ENCODE measurements at regions not wholly inside any gene's neighbourhood (a gene's known extent, or its start where the extent isn't known, plus 50 kb on each side); places are given as distances from the start of the nearest gene placed in this dataset.
"Not testable (repeated sequence)": the region's sequence is repeated elsewhere in the genome, so short reads cannot be mapped to it uniquely, and the experiment has no call there.

GRCh38 chr12:114616081-114616480 lies 67.9 kb downstream of the TBX3 start:
- Mint-ChIP-seq H3K27me3 (ENCODE audit: insufficient read depth) (no peaks in the 10 kb centered on the region), H3K9me3 (peaks cover 19% of the 10 kb centered on the region), H3K4me1 (ENCODE audit: low read depth) (no peaks in the 10 kb centered on the region), H3K36me3 (ENCODE audit: low read depth) (peaks cover 1% of the 10 kb centered on the region), H3K4me3 (no peak overlapping the region), H3K27ac (no peak overlapping the region)
- intact Hi-C loops (cut with micrococcal nuclease), result no loop called here
- DNase-seq (ENCODE audit: low spot score), result no peak

GRCh38 chr12:114614040-114614439 lies 69.9 kb downstream of the TBX3 start:
- Mint-ChIP-seq H3K27ac (no peak overlapping the region), H3K4me1 (ENCODE audit: low read depth) (no peaks in the 10 kb centered on the region), H3K36me3 (ENCODE audit: low read depth) (peaks cover 1% of the 10 kb centered on the region), H3K9me3 (peaks cover 19% of the 10 kb centered on the region), H3K27me3 (ENCODE audit: insufficient read depth) (no peaks in the 10 kb centered on the region), H3K4me3 (no peak overlapping the region)
- intact Hi-C loops (cut with micrococcal nuclease), result no loop called here
- DNase-seq (ENCODE audit: low spot score), result no peak

GRCh38 chr12:114612062-114612461 lies 71.9 kb downstream of the TBX3 start:
- no peaks in the 10 kb centered on the region for H3K27me3 Mint-ChIP-seq (ENCODE audit: insufficient read depth)
- no peaks in the 10 kb centered on the region for H3K4me1 Mint-ChIP-seq (ENCODE audit: low read depth)
- no peak for DNase-seq (ENCODE audit: low spot score)
- H3K36me3 Mint-ChIP-seq (ENCODE audit: low read depth), result peaks cover 1% of the 10 kb centered on the region
- H3K9me3 Mint-ChIP-seq, result peaks cover 11% of the 10 kb centered on the region
- no peak overlapping the region for H3K4me3 Mint-ChIP-seq
- H3K27ac Mint-ChIP-seq, result no peak overlapping the region
- intact Hi-C loops (cut with micrococcal nuclease), result no loop called here

GRCh38 chr12:114611145-114612018 lies 72.6 kb downstream of the TBX3 start:
- H3K27me3 Mint-ChIP-seq (ENCODE audit: insufficient read depth), result no peaks in the 10 kb centered on the region
- H3K4me3 Mint-ChIP-seq, result no peak overlapping the region
- H3K27ac Mint-ChIP-seq, result no peak overlapping the region
- no peaks in the 10 kb centered on the region for H3K4me1 Mint-ChIP-seq (ENCODE audit: low read depth)
- H3K9me3 Mint-ChIP-seq, result peaks cover 8% of the 10 kb centered on the region
- no peaks in the 10 kb centered on the region for H3K36me3 Mint-ChIP-seq (ENCODE audit: low read depth)
- intact Hi-C loops (cut with micrococcal nuclease), result no loop called here
- DNase-seq (ENCODE audit: low spot score), result no peak

- no peaks in the 10 kb centered on the region for H3K27me3 Mint-ChIP-seq (ENCODE audit: insufficient read depth)
- H3K27ac Mint-ChIP-seq, result no peak overlapping the region
- no peak for DNase-seq (ENCODE audit: low spot score)
- H3K36me3 Mint-ChIP-seq (ENCODE audit: low read depth), result no peaks in the 10 kb centered on the region
- intact Hi-C loops (cut with micrococcal nuclease), result no loop called here
- no peak overlapping the region for H3K4me3 Mint-ChIP-seq
- H3K9me3 Mint-ChIP-seq, result peaks cover under 1% of the 10 kb centered on the region
- H3K4me1 Mint-ChIP-seq (ENCODE audit: low read depth), result no peaks in the 10 kb centered on the region
Measured at GRCh38 chr12:114608509-114608908, 75.5 kb downstream of the TBX3 start.

GRCh38 chr12:114605918-114606317 lies 78.1 kb downstream of the TBX3 start:
- Mint-ChIP-seq H3K27me3 (ENCODE audit: insufficient read depth) (peaks cover 2% of the 10 kb centered on the region), H3K9me3 (no peaks in the 10 kb centered on the region), H3K4me3 (no peak overlapping the region), H3K36me3 (ENCODE audit: low read depth) (no peaks in the 10 kb centered on the region), H3K27ac (no peak overlapping the region), H3K4me1 (ENCODE audit: low read depth) (no peaks in the 10 kb centered on the region)
- intact Hi-C loops (cut with micrococcal nuclease), result no loop called here
- DNase-seq (ENCODE audit: low spot score), result no peak

- DNase-seq (ENCODE audit: low spot score), result no peak
- Mint-ChIP-seq H3K27me3 (ENCODE audit: insufficient read depth) (peaks cover 2% of the 10 kb centered on the region), H3K4me1 (ENCODE audit: low read depth) (no peaks in the 10 kb centered on the region), H3K4me3 (no peak overlapping the region), H3K27ac (no peak overlapping the region), H3K36me3 (ENCODE audit: low read depth) (no peaks in the 10 kb centered on the region), H3K9me3 (peaks cover 5% of the 10 kb centered on the region)
- intact Hi-C loops (cut with micrococcal nuclease), result no loop called here
Measured at GRCh38 chr12:114604606-114605005, 79.4 kb downstream of the TBX3 start.

GRCh38 chr12:114600584-114600983 lies 83.4 kb downstream of the TBX3 start:
- H3K4me1 Mint-ChIP-seq (ENCODE audit: low read depth); H3K9me3 Mint-ChIP-seq; intact Hi-C loops (cut with micrococcal nuclease); H3K27ac Mint-ChIP-seq; H3K27me3 Mint-ChIP-seq (ENCODE audit: insufficient read depth); DNase-seq (ENCODE audit: low spot score); H3K4me3 Mint-ChIP-seq; H3K36me3 Mint-ChIP-seq (ENCODE audit: low read depth): not testable (repeated sequence)

GRCh38 chr12:114598111-114598510 lies 85.9 kb downstream of the TBX3 start:
- H3K27me3 Mint-ChIP-seq (ENCODE audit: insufficient read depth), result peaks cover 1% of the 10 kb centered on the region
- no peak overlapping the region for H3K4me3 Mint-ChIP-seq
- H3K9me3 Mint-ChIP-seq, result peaks cover 5% of the 10 kb centered on the region
- DNase-seq (ENCODE audit: low spot score), result no peak
- H3K36me3 Mint-ChIP-seq (ENCODE audit: low read depth), result no peaks in the 10 kb centered on the region
- H3K4me1 Mint-ChIP-seq (ENCODE audit: low read depth), result no peaks in the 10 kb centered on the region
- no peak overlapping the region for H3K27ac Mint-ChIP-seq
- intact Hi-C loops (cut with micrococcal nuclease), result no loop called here

- H3K4me3 Mint-ChIP-seq, result no peak overlapping the region
- no peaks in the 10 kb centered on the region for H3K9me3 Mint-ChIP-seq
- H3K36me3 Mint-ChIP-seq (ENCODE audit: low read depth), result no peaks in the 10 kb centered on the region
- intact Hi-C loops (cut with micrococcal nuclease), result no loop called here
- H3K27ac Mint-ChIP-seq, result no peak overlapping the region
- H3K27me3 Mint-ChIP-seq (ENCODE audit: insufficient read depth), result no peaks in the 10 kb centered on the region
- DNase-seq (ENCODE audit: low spot score), result no peak
- H3K4me1 Mint-ChIP-seq (ENCODE audit: low read depth), result no peaks in the 10 kb centered on the region
Measured at GRCh38 chr12:114592946-114593345, 91.0 kb downstream of the TBX3 start.

GRCh38 chr12:114588061-114588460 lies 95.9 kb downstream of the TBX3 start:
- no peaks in the 10 kb centered on the region for H3K9me3 Mint-ChIP-seq
- H3K4me3 Mint-ChIP-seq, result no peak overlapping the region
- no peak overlapping the region for H3K27ac Mint-ChIP-seq
- no peaks in the 10 kb centered on the region for H3K27me3 Mint-ChIP-seq (ENCODE audit: insufficient read depth)
- H3K4me1 Mint-ChIP-seq (ENCODE audit: low read depth), result no peaks in the 10 kb centered on the region
- no peaks in the 10 kb centered on the region for H3K36me3 Mint-ChIP-seq (ENCODE audit: low read depth)
- intact Hi-C loops (cut with micrococcal nuclease), result no loop called here
- no peak for DNase-seq (ENCODE audit: low spot score)

GRCh38 chr12:114580306-114580705 lies 103.7 kb downstream of the TBX3 start:
- H3K27ac Mint-ChIP-seq, result no peak overlapping the region
- H3K9me3 Mint-ChIP-seq, result no peaks in the 10 kb centered on the region
- no peak overlapping the region for H3K4me3 Mint-ChIP-seq
- no peaks in the 10 kb centered on the region for H3K36me3 Mint-ChIP-seq (ENCODE audit: low read depth)
- no peak for DNase-seq (ENCODE audit: low spot score)
- H3K4me1 Mint-ChIP-seq (ENCODE audit: low read depth), result no peaks in the 10 kb centered on the region
- intact Hi-C loops (cut with micrococcal nuclease), result no loop called here
- peaks cover 2% of the 10 kb centered on the region for H3K27me3 Mint-ChIP-seq (ENCODE audit: insufficient read depth)

GRCh38 chr12:114579389-114579788 lies 104.6 kb downstream of the TBX3 start:
- Mint-ChIP-seq H3K36me3 (ENCODE audit: low read depth) (no peaks in the 10 kb centered on the region), H3K4me1 (ENCODE audit: low read depth) (no peaks in the 10 kb centered on the region), H3K27me3 (ENCODE audit: insufficient read depth) (peaks cover 2% of the 10 kb centered on the region), H3K4me3 (no peak overlapping the region), H3K9me3 (no peaks in the 10 kb centered on the region), H3K27ac (no peak overlapping the region)
- no peak for DNase-seq (ENCODE audit: low spot score)
- intact Hi-C loops (cut with micrococcal nuclease), result no loop called here

GRCh38 chr12:114562654-114563053 lies 121.3 kb downstream of the TBX3 start:
- Mint-ChIP-seq H3K36me3 (ENCODE audit: low read depth) (no peaks in the 10 kb centered on the region), H3K27ac (no peak overlapping the region), H3K27me3 (ENCODE audit: insufficient read depth) (no peaks in the 10 kb centered on the region), H3K4me1 (ENCODE audit: low read depth) (no peaks in the 10 kb centered on the region), H3K9me3 (no peaks in the 10 kb centered on the region), H3K4me3 (no peak overlapping the region)
- intact Hi-C loops (cut with micrococcal nuclease), result no loop called here
- DNase-seq (ENCODE audit: low spot score), result no peak

Data from activated T-helper 1 cell treated with anti-CD3 and anti-CD28 coated beads, Interleukin-12 subunit alpha, Interleukin-12 subunit beta, Interleukin-2, Interleukin-4 antibody, amounts not matched to agents 30 ng/mL and 10 ng/mL and 1 ng/mL, durations not matched to agents 14 hours and 24 hours and 36 hours (primary cell).